ENCODE measurements at regions not wholly inside any gene's neighbourhood (a gene's known extent, or its start where the extent isn't known, plus 50 kb on each side); places are given as distances from the start of the nearest gene placed in this dataset.
"Not testable (repeated sequence)": the region's sequence is repeated elsewhere in the genome, so short reads cannot be mapped to it uniquely, and the experiment has no call there.

DNA sequence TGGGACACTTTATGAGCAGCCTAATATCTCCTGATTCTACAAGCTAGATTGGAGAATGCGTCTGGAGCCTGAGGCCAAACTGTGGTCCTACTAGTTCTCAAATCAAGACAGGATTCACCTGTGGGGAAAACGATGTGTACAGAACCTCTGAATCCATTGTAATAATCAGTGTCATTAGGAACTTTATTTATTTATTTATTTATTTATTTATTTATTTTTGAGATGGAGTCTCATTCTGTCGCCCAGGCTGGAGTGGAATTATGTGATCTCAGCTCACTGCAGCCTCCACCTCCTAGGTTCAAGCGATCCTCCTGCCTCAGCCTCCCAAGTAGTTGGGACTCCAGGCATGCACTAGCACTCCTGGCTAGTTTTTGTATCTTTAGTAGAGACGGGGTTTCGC is 52.6 kb upstream of the KIF26B start:
- H3K9ac ChIP-seq (ENCODE audit: low read length in 3 of 3); FAIRE-seq; H3K36me3 ChIP-seq (ENCODE audit: control insufficient read depth in 2 of 3, insufficient read depth in 3 of 3, low read length in 3 of 3); H3K9me3 ChIP-seq (ENCODE audit: control insufficient read depth in 2 of 3, insufficient read depth in 1 of 3, low read length in 3 of 3); H3K27ac ChIP-seq (ENCODE audit: low read depth in 2 of 2, low read length in 2 of 2); H3K27me3 ChIP-seq (ENCODE audit: control insufficient read depth, insufficient read depth, low read length); H3K4me1 ChIP-seq (ENCODE audit: control insufficient read depth in 2 of 3, insufficient read depth in 2 of 3, low read depth in 1 of 3, low read length in 3 of 3); DNase-seq; H3K4me3 ChIP-seq (ENCODE audit: low read length in 3 of 3); intact Hi-C loops (cut with DNase I): not testable (repeated sequence)

GRCh38 chr1:245099401-245099800 is 55.4 kb upstream of the KIF26B start:
- Histone ChIP-seq H3K27me3 (ENCODE audit: control insufficient read depth, insufficient read depth, low read length) (no peaks in the 10 kb centered on the region), H3K4me1 (ENCODE audit: control insufficient read depth in 2 of 3, insufficient read depth in 2 of 3, low read depth in 1 of 3, low read length in 3 of 3) (no peaks in the 10 kb centered on the region), H3K9ac (ENCODE audit: low read length in 3 of 3) (no peak overlapping the region), H3K9me3 (ENCODE audit: control insufficient read depth in 2 of 3, insufficient read depth in 1 of 3, low read length in 3 of 3) (no peaks in the 10 kb centered on the region), H3K4me3 (ENCODE audit: low read length in 3 of 3) (no peak overlapping the region), H3K36me3 (ENCODE audit: control insufficient read depth in 2 of 3, insufficient read depth in 3 of 3, low read length in 3 of 3) (no peaks in the 10 kb centered on the region), H3K27ac (ENCODE audit: low read depth in 2 of 2, low read length in 2 of 2) (no peak overlapping the region)
- intact Hi-C loops (cut with DNase I): no loop called here
- no peak for DNase-seq
- no peak for FAIRE-seq
- TF ChIP-seq, protein P1, sequence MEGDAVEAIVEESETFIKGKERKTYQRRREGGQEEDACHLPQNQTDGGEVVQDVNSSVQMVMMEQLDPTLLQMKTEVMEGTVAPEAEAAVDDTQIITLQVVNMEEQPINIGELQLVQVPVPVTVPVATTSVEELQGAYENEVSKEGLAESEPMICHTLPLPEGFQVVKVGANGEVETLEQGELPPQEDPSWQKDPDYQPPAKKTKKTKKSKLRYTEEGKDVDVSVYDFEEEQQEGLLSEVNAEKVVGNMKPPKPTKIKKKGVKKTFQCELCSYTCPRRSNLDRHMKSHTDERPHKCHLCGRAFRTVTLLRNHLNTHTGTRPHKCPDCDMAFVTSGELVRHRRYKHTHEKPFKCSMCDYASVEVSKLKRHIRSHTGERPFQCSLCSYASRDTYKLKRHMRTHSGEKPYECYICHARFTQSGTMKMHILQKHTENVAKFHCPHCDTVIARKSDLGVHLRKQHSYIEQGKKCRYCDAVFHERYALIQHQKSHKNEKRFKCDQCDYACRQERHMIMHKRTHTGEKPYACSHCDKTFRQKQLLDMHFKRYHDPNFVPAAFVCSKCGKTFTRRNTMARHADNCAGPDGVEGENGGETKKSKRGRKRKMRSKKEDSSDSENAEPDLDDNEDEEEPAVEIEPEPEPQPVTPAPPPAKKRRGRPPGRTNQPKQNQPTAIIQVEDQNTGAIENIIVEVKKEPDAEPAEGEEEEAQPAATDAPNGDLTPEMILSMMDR (IDR thresholded peaks at IDR 0.05; ENCODE audit: borderline replicate concordance, extremely low read depth, insufficient read depth): no peak

- no peak overlapping the region for H3K27ac ChIP-seq (ENCODE audit: low read depth in 2 of 2, low read length in 2 of 2)
- intact Hi-C loops (cut with DNase I): no loop called here
- H3K9me3 ChIP-seq (ENCODE audit: control insufficient read depth in 2 of 3, insufficient read depth in 1 of 3, low read length in 3 of 3): no peaks in the 10 kb centered on the region
Observed at GRCh38 chr1:245098924-245099323, 55.9 kb upstream of the KIF26B start.

DNA sequence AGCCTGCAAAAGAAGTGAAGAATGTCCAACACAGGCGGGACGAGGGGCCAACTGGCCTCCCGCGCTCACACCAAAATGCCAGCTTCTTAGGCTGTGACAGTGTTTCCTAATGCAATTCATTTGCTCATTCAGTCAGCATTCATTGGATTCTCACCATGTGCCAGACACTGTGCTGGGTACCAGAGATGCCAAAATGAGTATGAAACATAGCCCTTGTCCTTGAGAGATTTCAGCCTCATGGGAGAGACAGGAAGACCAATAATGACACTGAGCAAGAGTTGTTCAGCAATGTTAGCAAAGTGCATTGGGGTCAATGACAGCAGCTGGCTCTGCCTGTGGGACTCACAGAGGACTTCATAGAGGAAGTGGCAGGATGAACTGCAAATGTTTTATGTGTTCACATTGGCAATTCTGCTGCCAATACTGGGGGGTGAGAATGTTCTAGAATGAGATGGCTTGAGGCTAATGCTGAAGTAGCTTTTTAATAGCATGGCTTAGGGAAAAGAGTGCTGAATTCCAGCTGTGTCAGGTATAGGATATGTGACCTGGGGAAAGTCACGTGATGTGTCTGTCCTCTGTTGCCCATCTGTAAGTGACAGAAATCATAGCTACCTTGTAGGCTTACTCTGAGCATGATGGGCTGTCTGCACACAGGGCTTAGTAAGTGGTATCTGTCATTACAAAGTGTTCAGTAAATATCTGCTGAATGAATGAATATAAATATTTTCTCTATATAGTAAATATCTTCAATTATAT is 58.3 kb upstream of the KIF26B start:
- Histone ChIP-seq H3K27me3 (ENCODE audit: control insufficient read depth, insufficient read depth, low read length) (no peaks in the 10 kb centered on the region), H3K9me3 (ENCODE audit: control insufficient read depth in 2 of 3, insufficient read depth in 1 of 3, low read length in 3 of 3) (no peaks in the 10 kb centered on the region), H3K9ac (ENCODE audit: low read length in 3 of 3) (no peak overlapping the region), H3K27ac (ENCODE audit: low read depth in 2 of 2, low read length in 2 of 2) (no peak overlapping the region), H3K36me3 (ENCODE audit: control insufficient read depth in 2 of 3, insufficient read depth in 3 of 3, low read length in 3 of 3) (peaks cover 0 to 4% (median 0%) of the 10 kb centered on the region in 3 donors), H3K4me1 (ENCODE audit: control insufficient read depth in 2 of 3, insufficient read depth in 2 of 3, low read depth in 1 of 3, low read length in 3 of 3) (no peaks in the 10 kb centered on the region), H3K4me3 (ENCODE audit: low read length in 3 of 3) (no peak overlapping the region)
- no peak for DNase-seq
- TF ChIP-seq, protein P1 (IDR thresholded peaks at IDR 0.05; ENCODE audit: borderline replicate concordance, extremely low read depth, insufficient read depth): no peak
- FAIRE-seq: no peak
- intact Hi-C loops (cut with DNase I): no loop called here

More at GRCh38 chr1:245098924-245099323, 55.9 kb upstream of the KIF26B start:
- no peaks in the 10 kb centered on the region for H3K27me3 ChIP-seq (ENCODE audit: control insufficient read depth, insufficient read depth, low read length)
- H3K36me3 ChIP-seq (ENCODE audit: control insufficient read depth in 2 of 3, insufficient read depth in 3 of 3, low read length in 3 of 3): no peaks in the 10 kb centered on the region
- no peaks in the 10 kb centered on the region for H3K4me1 ChIP-seq (ENCODE audit: control insufficient read depth in 2 of 3, insufficient read depth in 2 of 3, low read depth in 1 of 3, low read length in 3 of 3)
- no peak overlapping the region for H3K4me3 ChIP-seq (ENCODE audit: low read length in 3 of 3)
- no peak for FAIRE-seq
- TF ChIP-seq, protein P1 (IDR thresholded peaks at IDR 0.05; ENCODE audit: borderline replicate concordance, extremely low read depth, insufficient read depth): no peak
- DNase-seq: no peak
- no peak overlapping the region for H3K9ac ChIP-seq (ENCODE audit: low read length in 3 of 3)

Measured in kidney (tissue), 13 donors.